OCI-M2 (cell line): ENCODE measurements at regions not wholly inside any gene's neighbourhood (a gene's known extent, or its start where the extent isn't known, plus 50 kb on each side); places are given as distances from the start of the nearest gene placed in this dataset.

Experiments
- DNase-seq: peaks from one replicate; lab custom pipeline; 2025; ENCODE audit not compliant: unreplicated experiment; lab: John Stamatoyannopoulos, UW

DNA sequence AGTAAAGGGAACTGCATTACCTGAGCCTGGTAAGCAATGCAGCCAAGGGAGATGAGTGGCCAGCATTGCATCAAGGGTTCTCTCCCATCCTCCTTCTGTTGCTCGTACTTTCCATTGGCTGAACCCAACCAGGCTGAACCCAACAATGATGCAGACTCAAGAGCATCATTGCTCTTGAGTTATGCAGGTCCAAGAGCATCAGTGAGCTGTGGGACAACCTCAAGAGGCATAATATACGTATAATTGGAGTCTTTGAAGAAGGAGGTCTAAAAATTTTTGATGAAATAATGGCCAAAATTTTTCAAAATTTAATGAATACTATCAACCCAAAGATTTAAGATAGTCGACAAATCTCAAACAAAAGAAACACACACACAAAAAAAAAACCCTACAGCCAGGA is 213.0 kb downstream of the RNF152 start:
- no peak for DNase-seq

DNA sequence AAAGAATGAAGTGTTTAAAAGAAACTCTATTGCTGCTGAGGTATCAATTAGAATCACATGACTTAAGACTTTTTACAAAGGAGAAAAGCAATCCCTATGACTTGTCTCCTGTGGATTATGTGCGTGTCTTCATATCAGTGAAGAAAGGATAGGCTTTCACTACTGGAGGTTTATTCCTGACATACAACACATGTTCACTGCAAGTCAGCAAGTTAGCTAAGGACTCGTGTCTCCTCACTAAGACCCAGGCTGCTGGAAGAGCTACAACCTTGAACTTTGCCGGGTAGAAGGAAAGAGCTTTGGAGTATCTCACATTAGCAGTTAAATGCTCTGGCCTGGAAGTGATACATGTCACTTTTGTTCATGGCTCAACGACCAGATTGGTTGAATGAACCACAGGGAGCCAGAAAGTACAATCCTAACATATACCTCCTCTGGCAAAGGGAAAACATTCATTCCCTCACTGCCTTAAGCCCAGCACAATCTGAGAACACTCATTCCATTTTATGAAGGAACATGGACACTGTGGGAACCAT is 215.3 kb downstream of the RNF152 start:
- no peak for DNase-seq

DNA sequence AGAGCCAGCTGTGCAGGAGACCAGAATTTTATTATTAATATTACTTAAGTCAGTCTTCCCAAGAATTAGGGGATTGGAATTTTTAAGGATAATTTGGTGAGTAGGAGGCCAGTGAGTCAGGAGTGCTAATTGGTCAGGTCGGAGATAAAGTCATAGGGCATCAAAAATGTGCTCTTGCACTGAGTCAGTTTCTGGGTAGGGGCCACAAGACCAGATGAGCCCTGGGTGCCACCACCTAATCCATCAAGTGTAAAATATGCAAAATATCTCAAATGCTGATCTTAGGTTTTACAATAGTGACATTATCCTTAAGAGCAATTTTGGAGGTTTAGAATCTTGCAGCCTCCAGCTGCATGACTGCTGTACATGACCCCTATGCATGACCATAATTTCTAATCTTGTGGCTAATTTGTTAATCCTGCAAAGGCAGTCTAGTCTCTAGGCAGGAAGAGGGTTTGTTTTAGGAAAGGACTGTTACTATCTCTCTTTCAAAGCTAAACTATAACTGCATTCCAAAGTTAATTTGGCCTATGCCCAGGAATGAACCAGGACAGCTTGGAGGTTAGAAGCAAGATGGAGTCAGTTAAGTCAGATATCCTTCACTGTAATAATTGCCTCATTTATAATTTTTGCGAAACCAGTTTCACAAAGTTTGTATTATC is 215.9 kb downstream of the RNF152 start:
- DNase-seq = no peak

GRCh38 chr18:61669320-61669719 is 223.5 kb downstream of the RNF152 start:
- no peak for DNase-seq

GRCh38 chr18:61666876-61667590 is 225.8 kb downstream of the RNF152 start:
- no peak for DNase-seq

DNA sequence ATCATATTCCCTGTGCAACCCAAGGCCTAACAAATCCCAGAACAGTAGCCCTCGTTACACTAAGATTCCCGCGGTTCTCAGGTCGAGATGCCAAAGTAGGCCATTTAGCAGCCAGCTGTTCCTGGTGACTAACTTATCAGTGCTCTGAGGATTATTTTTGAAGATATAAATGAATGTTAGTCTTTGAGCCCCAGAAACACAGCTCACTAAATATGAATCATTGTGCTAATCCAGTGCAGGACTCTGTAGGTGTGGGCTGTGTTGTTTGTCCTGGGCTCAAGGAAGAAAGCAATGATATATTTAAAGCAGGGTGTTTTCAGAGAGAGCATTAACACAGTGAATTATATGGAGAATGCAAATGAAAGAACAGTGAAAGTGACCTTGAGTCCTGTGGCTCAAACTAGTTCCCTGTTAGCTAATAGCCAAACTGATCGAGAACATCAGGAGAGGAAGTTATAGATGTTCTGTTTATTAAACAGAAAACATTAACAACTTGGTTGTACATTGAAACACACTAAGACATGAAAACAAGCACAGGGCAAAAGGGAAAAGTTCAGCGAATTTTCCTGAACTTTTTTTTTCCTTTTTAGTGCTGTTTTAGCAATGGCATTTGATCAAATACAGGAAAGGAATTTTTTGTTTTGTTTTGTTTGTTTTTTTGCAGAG is 228.3 kb downstream of the RNF152 start:
- DNase-seq = no peak

DNA sequence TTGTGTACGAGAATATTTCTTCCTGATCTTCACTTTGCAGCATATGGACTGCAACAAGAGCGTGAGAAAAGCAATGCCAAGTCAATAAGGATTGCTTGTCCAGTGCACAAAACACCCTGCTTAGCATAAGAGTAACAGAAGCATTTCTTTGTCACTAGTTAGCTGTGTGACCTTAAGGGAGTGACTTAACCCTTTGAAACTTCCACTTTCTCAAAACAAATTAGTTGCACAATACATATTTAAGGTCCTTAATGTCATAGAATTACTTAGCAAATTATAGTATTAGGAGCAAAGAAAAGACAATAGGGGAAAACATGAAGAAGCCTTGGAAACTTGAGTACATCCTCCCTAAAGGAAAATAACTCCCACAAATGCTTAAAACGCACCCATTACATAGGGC is 230.1 kb downstream of the RNF152 start:
- no peak for DNase-seq

DNA sequence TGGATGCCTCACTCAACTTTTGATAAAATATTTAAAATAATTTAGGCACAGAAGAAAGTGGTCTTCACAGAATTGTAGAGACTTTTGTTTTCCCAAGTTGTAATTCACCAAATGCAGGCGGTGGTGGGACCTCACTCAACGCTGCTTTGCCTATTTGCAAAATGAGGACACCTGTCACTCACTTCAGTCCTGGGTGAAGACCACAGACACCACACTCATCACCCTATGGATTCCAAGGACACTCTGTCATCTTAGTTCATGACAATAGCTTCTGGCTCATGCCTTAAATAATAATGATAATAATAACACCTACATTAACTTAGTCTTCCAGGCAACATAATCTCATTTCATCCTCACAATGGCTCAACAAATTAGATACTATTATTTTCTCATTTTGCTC is 234.4 kb downstream of the RNF152 start:
- no peak for DNase-seq

DNA sequence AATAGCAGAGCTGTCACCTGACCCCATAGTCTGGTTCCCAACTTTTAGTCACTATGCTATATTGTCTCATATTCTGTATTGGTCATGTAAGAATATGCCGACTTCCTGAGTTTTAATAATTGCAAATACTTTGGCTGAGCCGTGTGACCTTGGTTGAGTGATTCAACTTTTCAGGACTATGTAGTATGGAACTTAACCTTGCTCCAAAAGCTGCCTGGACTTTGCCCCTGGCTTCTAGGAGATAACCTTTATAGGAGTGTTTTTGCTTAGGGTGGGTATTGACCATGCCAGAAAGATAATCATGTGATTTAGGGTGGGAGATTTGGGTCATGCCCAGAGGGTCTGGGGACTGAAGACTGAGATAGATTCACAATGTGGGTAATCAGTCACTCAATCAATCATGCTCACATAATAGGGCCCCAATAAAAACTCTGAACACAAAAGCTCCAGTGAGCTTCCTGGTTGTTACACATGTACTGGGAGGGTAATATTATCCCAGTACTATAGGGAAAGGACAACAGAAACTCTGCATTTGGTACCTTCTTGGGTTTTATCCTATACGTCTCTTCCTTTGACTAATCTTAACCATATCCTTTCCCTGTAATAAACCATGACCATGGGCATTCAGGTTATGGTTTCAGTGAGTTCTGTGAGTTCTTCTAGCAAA is 235.6 kb downstream of the RNF152 start:
- no peak for DNase-seq

GRCh38 chr18:61655630-61656029 is 237.2 kb downstream of the RNF152 start:
- no peak for DNase-seq

GRCh38 chr18:61653823-61654551 is 238.8 kb downstream of the RNF152 start:
- DNase-seq = no peak

DNA sequence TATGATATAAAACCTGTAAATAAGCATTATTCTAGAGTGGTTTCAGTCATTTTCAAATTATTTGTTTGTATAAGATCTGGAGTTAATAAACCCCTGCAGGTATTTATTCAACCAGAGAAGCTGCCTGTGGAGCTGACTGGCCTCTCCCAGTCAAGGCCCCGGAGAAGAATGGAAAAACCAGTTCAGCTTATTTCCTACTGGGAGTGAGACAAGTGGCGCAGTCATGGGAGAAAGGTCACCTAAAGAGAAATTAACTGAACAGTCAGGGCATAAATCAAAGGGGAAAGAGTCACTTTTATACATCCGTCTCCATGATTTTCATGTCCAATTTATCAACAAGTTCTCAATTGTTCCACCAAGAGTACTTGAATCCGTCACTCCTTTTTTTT is 240.9 kb downstream of the RNF152 start:
- no peak for DNase-seq

- no peak for DNase-seq
Measured at GRCh38 chr18:61651145-61651879, 241.5 kb downstream of the RNF152 start.

DNA sequence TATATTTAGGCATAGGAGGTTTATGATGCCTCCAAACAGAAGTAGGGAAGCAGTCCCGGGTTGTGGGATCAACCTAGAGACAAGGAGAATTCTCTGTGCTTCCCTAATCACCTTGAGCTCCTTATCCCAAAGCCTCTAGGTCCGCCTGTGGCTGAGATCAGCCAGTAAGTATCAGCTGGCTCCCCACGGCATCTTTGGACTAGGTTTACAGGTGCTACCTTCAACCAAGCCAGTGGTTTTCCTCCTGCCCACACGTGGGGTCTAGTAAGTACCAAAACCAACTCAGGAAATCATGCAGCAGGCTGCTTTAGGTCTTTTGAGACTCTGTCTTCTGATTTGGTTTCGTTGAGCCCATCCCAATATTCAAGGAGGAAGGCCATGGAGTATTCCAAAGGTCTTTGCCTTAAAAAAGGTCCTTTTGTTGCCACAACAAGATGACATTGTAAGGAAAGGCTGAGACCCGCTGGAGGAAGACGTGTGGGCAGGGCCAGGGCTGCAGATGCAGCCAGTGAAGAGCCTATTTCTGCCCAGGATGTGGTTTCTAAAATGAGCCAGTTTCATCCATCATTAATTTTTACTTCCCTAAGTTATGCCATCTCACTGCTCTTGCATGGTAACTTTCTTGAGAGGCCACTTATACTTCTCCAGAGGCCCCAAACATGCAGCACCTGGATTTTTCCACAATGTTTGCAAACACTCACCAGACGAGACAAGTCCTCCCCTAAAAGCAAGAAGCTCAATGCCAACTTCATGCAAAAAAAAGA is 248.7 kb downstream of the RNF152 start:
- DNase-seq = no peak

DNA sequence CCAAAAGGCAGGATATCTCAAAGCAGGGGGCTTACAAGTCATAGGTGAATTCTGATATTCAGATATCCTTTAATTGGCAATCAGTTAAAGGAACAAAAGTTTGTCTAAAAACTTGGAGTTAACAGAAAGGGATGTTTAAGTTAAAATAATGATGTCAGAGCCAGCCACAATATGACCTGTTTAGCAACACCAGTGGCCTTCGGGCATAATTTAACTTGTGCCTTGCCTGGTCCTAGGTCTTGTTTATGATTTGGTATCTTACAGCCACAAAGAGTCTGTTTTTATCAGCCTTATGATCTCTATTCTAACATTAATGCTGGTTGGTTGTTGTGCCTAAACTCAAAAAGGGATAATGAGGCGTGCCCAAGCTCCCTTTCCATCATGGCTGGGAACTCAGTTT is 252.9 kb downstream of the RNF152 start:
- no peak for DNase-seq

DNA sequence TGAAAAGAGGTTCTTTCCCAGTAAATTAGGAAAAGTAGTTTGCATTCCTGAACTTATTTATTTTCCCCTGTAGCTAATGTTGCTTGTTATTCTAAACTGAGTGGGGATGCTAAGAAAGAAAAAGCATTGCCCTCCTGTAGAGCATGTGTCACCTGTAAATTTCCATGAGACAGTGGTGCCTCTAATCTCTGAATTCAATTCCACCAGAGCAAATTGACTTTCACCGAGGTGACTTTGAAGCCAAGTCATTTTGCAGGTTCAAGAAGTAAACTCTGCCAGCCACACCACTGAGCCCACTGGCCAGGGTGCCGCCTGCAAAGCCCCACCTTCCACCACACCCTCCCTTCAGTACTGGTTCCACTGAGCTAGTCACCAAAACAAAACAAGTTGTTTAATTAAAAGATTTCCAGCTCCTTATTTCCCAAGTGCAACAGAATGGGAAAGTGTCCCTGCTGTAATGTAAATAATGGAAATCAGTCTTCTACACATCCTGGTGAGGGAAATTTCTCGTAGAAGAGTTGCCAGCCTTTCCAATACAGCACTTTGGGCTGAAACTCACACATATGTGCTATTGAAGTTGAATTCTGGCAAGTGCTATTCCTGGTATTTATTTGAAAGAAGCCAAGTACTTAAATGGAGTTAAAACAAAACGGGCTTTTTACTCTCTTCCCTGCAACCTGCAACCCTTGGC is 254.8 kb downstream of the RNF152 start:
- DNase-seq = no peak

DNA sequence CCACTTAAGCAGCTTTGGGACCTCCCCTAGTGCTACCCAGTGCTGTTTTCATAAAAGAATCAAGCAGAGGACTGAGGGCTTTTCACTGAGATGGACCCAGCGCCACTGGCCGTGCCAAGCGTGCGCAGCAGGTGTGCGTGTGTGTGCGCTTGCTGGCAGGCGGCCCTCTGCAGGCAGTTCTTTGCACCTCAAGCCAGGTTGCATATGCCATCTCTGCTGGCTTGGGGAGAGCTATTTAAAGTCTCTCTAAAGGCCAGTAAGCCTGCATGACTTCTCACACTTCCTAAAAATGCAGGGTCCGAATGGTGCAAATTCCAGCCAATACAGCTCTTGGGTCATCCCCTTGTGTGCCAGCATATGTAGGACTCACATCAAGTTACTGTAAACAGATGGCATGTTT is 255.5 kb downstream of the RNF152 start:
- DNase-seq = no peak

GRCh38 chr18:61635901-61636528 is 256.8 kb downstream of the RNF152 start:
- DNase-seq = no peak
